Activated T-helper 1 cell treated with anti-CD3 and anti-CD28 coated beads, Interleukin-12 subunit alpha, Interleukin-12 subunit beta, Interleukin-2, Interleukin-4 antibody, amounts not matched to agents 30 ng/mL and 10 ng/mL and 1 ng/mL, durations not matched to agents 14 hours and 24 hours and 36 hours (primary cell): ENCODE measurements at regions not wholly inside any gene's neighbourhood (a gene's known extent, or its start where the extent isn't known, plus 50 kb on each side); places are given as distances from the start of the nearest gene placed in this dataset.

Experiments used
- DNase-seq: peaks from one replicate; pipeline ENCODE4 v3.0.0; 2021; ENCODE audit warnings: low spot score
- H3K27ac Mint-ChIP-seq: one replicate; pipeline ENCODE4 v1.8.0; 2021; ENCODE audit warnings: mild to moderate bottlenecking, mixed read lengths
- H3K27me3 Mint-ChIP-seq: one replicate; pipeline ENCODE4 v1.8.0; 2022; ENCODE audit warnings: mild to moderate bottlenecking, moderate library complexity, mixed read lengths; ENCODE audit not compliant: insufficient read depth
- H3K36me3 Mint-ChIP-seq: one replicate; pipeline ENCODE4 v1.8.0; 2021; ENCODE audit warnings: low read depth, mixed read lengths
- H3K4me1 Mint-ChIP-seq: one replicate; pipeline ENCODE4 v1.8.0; 2021; ENCODE audit warnings: low read depth, mixed read lengths
- H3K4me3 Mint-ChIP-seq: one replicate; pipeline ENCODE4 v1.8.0; 2021; ENCODE audit warnings: mild to moderate bottlenecking, moderate library complexity, mixed read lengths
- H3K9me3 Mint-ChIP-seq: one replicate; pipeline ENCODE4 v1.8.0; 2021; ENCODE audit warnings: mixed read lengths
- intact Hi-C: fragments of 100-400 bp; cut with micrococcal nuclease; formaldehyde crosslinking; loops from one replicate; pipeline ENCODE4 v1.15.1; 2024

GRCh38 chr3:43921056-43921648 lies 230.4 kb downstream of the ABHD5 start:
- H3K4me3 Mint-ChIP-seq = no peak overlapping the region
- no peaks in the 10 kb centered on the region for H3K4me1 Mint-ChIP-seq
- intact Hi-C loops = no loop called here
- no peak for DNase-seq
- H3K9me3 Mint-ChIP-seq = no peaks in the 10 kb centered on the region
- H3K36me3 Mint-ChIP-seq = no peaks in the 10 kb centered on the region
- H3K27ac Mint-ChIP-seq = no peak overlapping the region
- H3K27me3 Mint-ChIP-seq = peaks cover 24% of the 10 kb centered on the region

GRCh38 chr3:43922374-43922773 lies 231.6 kb downstream of the ABHD5 start:
- DNase-seq = no peak
- Mint-ChIP-seq H3K4me1 (no peaks in the 10 kb centered on the region), H3K9me3 (no peaks in the 10 kb centered on the region), H3K36me3 (no peaks in the 10 kb centered on the region), H3K4me3 (no peak overlapping the region), H3K27ac (no peak overlapping the region), H3K27me3 (peaks cover 26% of the 10 kb centered on the region)
- intact Hi-C loops = no loop called here

- Mint-ChIP-seq H3K27ac (no peak overlapping the region), H3K4me3 (no peak overlapping the region), H3K36me3 (no peaks in the 10 kb centered on the region), H3K4me1 (no peaks in the 10 kb centered on the region), H3K27me3 (peaks cover 26% of the 10 kb centered on the region), H3K9me3 (no peaks in the 10 kb centered on the region)
- no peak for DNase-seq
- intact Hi-C loops = no loop called here
Observed at GRCh38 chr3:43923104-43923882, 232.6 kb downstream of the ABHD5 start.

GRCh38 chr3:43926055-43926454 lies 235.3 kb downstream of the ABHD5 start:
- Mint-ChIP-seq H3K4me3 (no peak overlapping the region), H3K27me3 (peaks cover 19% of the 10 kb centered on the region), H3K9me3 (no peaks in the 10 kb centered on the region), H3K27ac (no peak overlapping the region), H3K4me1 (no peaks in the 10 kb centered on the region), H3K36me3 (no peaks in the 10 kb centered on the region)
- intact Hi-C loops = no loop called here
- DNase-seq = no peak

GRCh38 chr3:43932921-43933320 lies 242.2 kb downstream of the ABHD5 start:
- Mint-ChIP-seq H3K27me3 (peaks cover 5% of the 10 kb centered on the region), H3K4me3 (no peak overlapping the region), H3K27ac (no peak overlapping the region), H3K36me3 (no peaks in the 10 kb centered on the region), H3K9me3 (no peaks in the 10 kb centered on the region), H3K4me1 (no peaks in the 10 kb centered on the region)
- DNase-seq = no peak
- intact Hi-C loops = no loop called here

GRCh38 chr3:43948013-43948412 lies 257.3 kb downstream of the ABHD5 start:
- intact Hi-C loops = no loop called here
- H3K4me1 Mint-ChIP-seq = peaks cover 22% of the 10 kb centered on the region
- no peaks in the 10 kb centered on the region for H3K36me3 Mint-ChIP-seq
- H3K27ac Mint-ChIP-seq = peak overlapping the region; percentile 23
- H3K27me3 Mint-ChIP-seq = peaks cover 10% of the 10 kb centered on the region
- no peak overlapping the region for H3K4me3 Mint-ChIP-seq
- no peaks in the 10 kb centered on the region for H3K9me3 Mint-ChIP-seq
- no peak for DNase-seq

GRCh38 chr3:43949594-43949993 lies 258.9 kb downstream of the ABHD5 start:
- Mint-ChIP-seq H3K27me3 (peaks cover 10% of the 10 kb centered on the region), H3K36me3 (no peaks in the 10 kb centered on the region), H3K9me3 (no peaks in the 10 kb centered on the region)

GRCh38 chr3:43950775-43951174 lies 260.0 kb downstream of the ABHD5 start:
- H3K27me3 Mint-ChIP-seq = peaks cover 13% of the 10 kb centered on the region
- H3K4me3 Mint-ChIP-seq = no peak overlapping the region
- no peak for DNase-seq
- H3K27ac Mint-ChIP-seq = no peak overlapping the region
- intact Hi-C loops = no loop called here
- no peaks in the 10 kb centered on the region for H3K36me3 Mint-ChIP-seq
- H3K4me1 Mint-ChIP-seq = peaks cover 22% of the 10 kb centered on the region
- H3K9me3 Mint-ChIP-seq = no peaks in the 10 kb centered on the region

More at GRCh38 chr3:43949594-43949993, 258.9 kb downstream of the ABHD5 start:
- no peak for DNase-seq
- Mint-ChIP-seq H3K4me3 (no peak overlapping the region), H3K4me1 (peaks cover 22% of the 10 kb centered on the region), H3K27ac (no peak overlapping the region)
- intact Hi-C loops = no loop called here

GRCh38 chr3:43951813-43952212 lies 261.1 kb downstream of the ABHD5 start:
- no peak for DNase-seq
- no peaks in the 10 kb centered on the region for H3K9me3 Mint-ChIP-seq
- peaks cover 20% of the 10 kb centered on the region for H3K27me3 Mint-ChIP-seq
- intact Hi-C loops = no loop called here
- peaks cover 22% of the 10 kb centered on the region for H3K4me1 Mint-ChIP-seq
- no peak overlapping the region for H3K4me3 Mint-ChIP-seq
- no peak overlapping the region for H3K27ac Mint-ChIP-seq
- H3K36me3 Mint-ChIP-seq = no peaks in the 10 kb centered on the region

GRCh38 chr3:43953380-43953779 lies 262.6 kb downstream of the ABHD5 start:
- Mint-ChIP-seq H3K4me1 (peaks cover 13% of the 10 kb centered on the region), H3K27me3 (peaks cover 25% of the 10 kb centered on the region)

GRCh38 chr3:43953814-43954692 lies 263.3 kb downstream of the ABHD5 start:
- DNase-seq = no peak
- H3K4me3 Mint-ChIP-seq = no peak overlapping the region
- intact Hi-C loops = no loop called here
- peaks cover 23% of the 10 kb centered on the region for H3K27me3 Mint-ChIP-seq
- H3K4me1 Mint-ChIP-seq = peaks cover 13% of the 10 kb centered on the region
- no peak overlapping the region for H3K27ac Mint-ChIP-seq
- H3K36me3 Mint-ChIP-seq = no peaks in the 10 kb centered on the region
- no peaks in the 10 kb centered on the region for H3K9me3 Mint-ChIP-seq

More at GRCh38 chr3:43953380-43953779, 262.6 kb downstream of the ABHD5 start:
- Mint-ChIP-seq H3K27ac (no peak overlapping the region), H3K36me3 (no peaks in the 10 kb centered on the region), H3K9me3 (no peaks in the 10 kb centered on the region), H3K4me3 (no peak overlapping the region)
- DNase-seq = no peak
- intact Hi-C loops = no loop called here

GRCh38 chr3:43956945-43957344 lies 266.2 kb downstream of the ABHD5 start:
- Mint-ChIP-seq H3K9me3 (no peaks in the 10 kb centered on the region), H3K4me1 (no peaks in the 10 kb centered on the region), H3K4me3 (no peak overlapping the region), H3K27ac (no peak overlapping the region), H3K36me3 (no peaks in the 10 kb centered on the region), H3K27me3 (peaks cover 22% of the 10 kb centered on the region)
- intact Hi-C loops = no loop called here
- DNase-seq = no peak

GRCh38 chr3:43957553-43957952 lies 266.8 kb downstream of the ABHD5 start:
- no peaks in the 10 kb centered on the region for H3K4me1 Mint-ChIP-seq
- intact Hi-C loops = no loop called here
- H3K9me3 Mint-ChIP-seq = no peaks in the 10 kb centered on the region
- H3K4me3 Mint-ChIP-seq = no peak overlapping the region
- no peak overlapping the region for H3K27ac Mint-ChIP-seq
- no peak for DNase-seq
- H3K36me3 Mint-ChIP-seq = no peaks in the 10 kb centered on the region
- peaks cover 22% of the 10 kb centered on the region for H3K27me3 Mint-ChIP-seq
